DMS 273 treated with DMSO at 0.1 percent for 48 hours (cell line): ENCODE measurements at regions not wholly inside any gene's neighbourhood (a gene's known extent, or its start where the extent isn't known, plus 50 kb on each side); places are given as distances from the start of the nearest gene placed in this dataset.

Source experiments
- DNase-seq: peaks from one replicate; lab custom pipeline; 2025; lab: John Stamatoyannopoulos, UW

DNA sequence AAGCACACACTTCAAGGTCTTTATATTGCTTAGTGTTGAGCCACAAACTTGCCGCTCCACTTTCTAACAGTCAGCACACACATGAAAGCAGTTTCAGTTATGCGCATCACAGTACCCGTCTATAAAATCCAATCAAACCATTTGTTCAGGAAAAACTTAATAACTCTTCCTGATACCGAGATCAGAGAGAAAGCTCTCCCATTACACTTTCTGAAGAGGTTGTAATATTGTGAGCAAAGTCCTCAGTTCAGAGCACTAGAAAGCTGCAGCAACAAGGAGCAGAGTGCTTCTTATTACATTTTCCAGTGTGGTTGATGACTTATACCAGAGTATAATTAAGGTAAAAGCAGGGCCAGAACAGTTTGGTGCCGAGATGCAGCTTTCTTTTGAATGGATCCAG is 102.8 kb upstream of the F3 start:
- DNase-seq, result no peak

DNA sequence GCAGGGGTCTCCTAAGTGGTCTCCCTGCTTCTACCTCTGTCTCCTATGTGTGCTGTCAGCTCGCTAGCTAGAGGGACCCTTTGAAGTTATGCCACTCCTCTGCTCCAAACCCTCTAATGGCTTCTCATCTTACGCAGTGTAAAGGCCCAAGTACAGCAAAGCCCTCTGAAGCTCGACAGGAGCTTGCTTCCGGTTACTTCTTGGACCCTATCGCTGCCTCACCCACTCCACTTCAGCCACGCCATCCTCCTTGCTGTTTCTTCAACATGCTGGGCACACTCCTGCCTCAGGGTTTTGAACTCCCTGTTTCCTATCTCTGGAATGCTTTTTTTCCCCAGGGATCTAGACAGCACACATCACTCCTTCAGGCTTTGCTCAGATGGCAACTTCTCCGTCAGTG is 102.3 kb upstream of the F3 start:
- DNase-seq, result no peak

DNA sequence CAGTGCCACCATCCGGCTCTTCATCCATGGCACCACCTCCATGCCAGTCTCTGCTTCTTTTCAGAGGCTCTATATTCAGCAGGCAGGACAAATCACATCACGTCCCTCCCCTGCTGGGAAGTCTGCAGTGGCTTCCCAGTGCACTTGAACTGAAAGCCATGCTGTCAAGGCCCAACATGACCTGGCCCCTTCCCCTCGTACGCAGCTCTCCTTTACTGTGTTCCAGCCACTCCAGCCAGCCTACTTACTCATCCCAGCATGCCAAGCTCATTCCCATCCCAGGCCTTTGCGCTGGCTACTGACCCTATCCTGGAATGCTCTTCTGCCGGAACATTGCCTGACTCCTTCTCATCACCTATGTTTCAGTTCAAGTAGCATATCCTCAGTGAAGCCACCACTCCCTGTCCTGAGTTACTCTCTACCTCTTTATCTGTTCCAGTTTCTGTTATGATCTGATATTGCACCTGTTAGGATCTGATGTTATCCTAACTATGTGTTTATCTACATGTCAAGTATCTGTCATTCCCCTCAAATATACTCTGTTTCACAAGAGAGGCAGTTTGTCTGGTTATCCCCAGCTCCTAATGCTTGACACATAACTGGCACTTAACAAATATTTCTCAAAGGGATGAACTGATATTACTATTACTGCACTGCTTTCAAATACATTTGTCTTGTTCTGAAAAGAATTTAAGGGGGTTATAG is 101.2 kb upstream of the F3 start:
- no peak for DNase-seq

DNA sequence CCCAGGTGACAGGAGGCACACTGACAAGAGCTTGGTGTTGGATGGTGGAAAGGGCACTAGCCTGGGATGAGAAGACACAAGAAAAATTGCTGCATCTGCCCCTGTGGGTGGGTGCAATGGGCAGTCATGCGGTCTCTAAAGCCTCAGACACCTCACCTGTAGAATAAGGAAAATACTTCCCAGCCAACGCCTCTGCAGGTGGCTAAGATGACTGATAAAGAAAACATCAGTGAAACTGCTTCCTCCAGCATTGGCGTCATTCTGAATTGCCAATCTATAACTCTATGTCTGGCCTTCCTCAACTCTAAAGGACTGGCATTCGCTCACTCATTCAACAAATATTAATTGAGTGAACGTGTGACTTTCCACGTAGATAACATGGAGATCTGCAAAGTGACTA is 100.4 kb upstream of the F3 start:
- no peak for DNase-seq

DNA sequence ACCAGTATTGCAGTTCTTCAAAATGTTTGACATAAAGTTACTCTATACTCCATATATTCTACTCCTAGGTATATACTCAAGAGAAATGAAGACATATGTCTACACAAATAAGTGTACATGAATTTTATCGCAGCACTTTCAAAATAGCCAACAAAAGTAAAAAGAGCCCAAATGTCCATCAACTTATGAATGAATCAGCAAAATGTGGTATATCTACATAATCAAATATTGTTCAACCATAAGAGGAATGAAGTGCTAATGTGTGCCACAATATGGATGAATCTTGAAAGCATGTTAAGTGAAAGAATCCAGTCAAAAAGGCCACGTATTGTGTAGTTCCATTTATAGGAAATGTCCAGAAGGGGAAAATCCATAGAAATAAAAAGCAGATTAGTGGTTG is 98.6 kb upstream of the F3 start:
- no peak for DNase-seq

DNA sequence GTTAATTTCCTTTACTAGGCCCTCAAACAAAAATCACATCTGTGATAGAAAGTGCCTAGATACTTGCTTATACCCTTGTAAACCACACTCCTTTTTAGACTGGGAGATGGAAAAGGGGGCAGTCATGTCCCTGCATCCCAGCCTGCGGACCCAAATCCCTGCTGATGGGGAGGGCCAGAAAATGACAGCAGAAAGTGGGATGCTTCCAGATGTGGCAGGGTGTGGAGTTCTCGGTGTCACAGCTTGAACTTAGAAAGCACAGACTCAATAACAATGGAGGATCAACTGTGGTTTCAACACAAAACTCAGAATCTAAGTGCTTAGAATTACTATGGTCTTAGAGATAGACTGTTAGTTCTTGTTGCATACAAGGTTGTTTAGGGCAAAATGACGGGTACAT is 95.6 kb upstream of the F3 start:
- no peak for DNase-seq

DNA sequence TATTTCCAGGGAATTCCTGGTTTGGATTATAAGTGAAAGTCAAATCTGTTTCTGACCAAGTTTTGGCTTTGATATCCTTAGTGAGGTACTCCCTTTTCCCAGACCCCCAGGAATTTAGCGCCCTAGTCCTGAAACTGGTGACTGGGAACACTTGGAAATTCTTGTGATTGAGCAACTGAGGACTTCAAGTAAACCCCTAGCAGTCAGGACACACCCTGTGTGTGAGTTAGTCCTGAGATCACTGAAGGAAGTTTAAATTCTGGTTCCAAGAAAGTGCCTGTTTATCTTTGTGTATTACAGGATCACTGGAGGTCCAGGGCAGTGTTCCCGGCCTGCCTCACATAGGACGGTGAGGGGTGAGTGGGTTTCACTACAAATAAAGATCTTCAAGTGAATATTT is 95.1 kb upstream of the F3 start:
- DNase-seq, result no peak

DNA sequence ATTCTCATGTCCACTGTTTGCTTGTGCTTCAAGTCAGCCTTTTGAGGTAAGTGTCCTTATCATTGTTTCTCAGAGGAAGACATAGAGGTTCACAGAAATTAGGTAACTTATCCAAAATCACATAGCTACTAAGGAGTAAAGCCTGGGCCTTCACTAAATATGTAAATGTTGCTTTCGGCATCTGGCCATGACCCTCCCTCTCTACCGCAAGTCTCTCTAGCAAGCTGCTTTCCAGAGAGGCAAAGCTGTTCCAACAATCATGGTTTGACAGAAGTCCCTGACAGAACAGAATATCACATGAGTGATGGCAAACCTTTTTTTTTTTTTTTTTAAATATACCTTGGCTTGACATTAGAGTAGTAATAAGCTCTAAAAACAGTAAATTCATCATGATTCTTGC is 94.5 kb upstream of the F3 start:
- peak; percentile 14 for DNase-seq

DNA sequence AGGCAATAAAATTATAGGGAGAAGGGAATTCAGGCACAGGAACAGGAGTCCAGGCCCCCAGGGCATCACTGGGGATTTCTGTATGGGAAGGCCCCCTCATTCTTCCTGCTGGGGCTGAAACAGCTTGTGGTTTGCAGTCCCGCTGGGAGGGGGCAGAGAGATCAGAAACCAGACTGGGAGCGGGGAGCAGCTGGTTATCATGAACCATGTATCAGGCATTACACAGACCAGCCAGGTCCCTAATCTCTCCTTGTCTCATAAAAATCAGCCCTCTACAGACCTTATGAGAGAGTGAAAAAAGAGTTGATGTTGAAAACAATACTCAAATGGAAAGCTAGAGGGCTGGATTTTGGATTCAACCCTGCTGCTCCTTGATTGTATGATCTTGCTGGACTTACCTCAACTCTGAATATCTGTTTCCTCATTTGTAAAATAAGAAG is 93.4 kb upstream of the F3 start:
- peak; percentile 94 for DNase-seq

DNA sequence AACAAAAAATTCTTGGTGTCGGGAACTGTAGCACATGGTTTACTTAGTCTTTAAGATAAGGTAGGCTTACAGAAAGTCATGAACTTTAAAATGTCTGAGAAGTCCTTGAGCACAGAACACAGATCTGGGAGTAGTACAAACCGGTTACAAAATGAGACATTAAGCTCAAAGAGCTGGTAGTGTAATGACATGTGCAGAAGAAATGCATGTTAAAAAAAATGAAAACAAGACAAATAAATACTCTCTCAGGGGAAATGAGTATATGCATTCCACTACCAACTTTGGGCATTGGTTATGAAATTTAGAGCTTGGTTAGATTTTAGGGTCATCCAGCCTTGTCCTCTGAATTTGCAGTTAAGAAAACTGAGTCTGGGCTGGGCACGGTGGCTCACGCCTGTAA is 91.5 kb upstream of the F3 start:
- no peak for DNase-seq

DNA sequence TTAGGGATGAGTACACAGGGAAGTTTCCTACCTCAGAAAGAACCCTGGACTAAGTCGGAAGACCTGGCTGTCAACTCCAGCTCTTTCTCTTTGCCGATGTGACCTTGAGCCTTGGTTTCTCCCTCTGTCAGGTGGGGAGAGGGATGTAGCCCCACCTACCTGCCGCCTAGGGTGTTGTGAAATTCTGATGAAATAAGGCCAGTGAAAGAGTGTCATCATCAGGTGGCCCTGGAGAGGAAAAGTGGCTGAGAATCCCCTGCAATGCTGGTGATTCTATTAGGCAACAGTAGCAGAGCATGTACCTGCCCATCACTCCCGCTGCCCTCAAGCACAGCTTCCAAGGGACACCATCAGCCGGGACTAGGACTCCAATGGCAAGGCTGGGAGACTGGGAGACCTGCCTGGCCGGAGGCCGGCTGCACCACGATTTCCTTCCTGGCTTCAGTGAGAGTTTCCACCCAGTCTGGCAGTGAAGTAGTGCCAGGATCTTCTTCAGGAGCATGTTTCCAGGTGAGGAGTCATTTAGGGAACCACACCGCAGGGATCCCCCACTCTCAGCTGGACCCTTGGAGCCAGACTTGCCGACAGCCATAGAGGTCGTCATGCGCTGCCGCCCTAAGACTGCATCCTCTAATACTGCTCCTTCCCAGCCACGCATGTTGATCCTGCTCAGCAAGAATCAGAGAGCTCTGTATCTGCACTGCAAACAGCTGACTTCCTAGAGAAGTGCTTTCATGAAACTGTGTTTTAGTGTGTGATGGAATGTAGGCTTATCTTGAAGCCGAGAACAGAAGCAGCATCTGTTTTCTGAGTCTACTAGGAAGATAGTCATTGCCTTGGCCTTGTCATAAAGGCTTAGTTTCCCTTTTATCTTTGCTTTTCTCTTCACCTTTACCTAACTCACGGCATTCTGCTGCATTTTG is 88.0 kb upstream of the F3 start:
- no peak for DNase-seq

DNA sequence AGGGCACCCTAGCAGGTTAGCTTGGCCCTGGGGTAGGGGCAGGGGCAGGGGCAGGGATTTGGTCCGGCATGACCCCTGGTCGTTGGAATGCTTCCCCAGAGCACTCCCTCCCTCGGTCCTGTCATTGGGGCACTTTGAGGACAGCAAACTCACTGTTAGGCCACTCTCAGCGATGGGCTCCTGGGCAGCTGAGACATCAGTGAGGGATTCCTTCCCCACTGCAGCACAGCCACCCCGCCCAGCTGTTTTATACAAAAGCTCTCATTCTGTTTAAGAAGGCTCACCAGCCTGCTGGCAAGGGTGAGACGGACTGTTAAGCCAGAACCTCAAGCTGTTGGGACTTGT is 86.9 kb upstream of the F3 start:
- DNase-seq, result no peak

DNA sequence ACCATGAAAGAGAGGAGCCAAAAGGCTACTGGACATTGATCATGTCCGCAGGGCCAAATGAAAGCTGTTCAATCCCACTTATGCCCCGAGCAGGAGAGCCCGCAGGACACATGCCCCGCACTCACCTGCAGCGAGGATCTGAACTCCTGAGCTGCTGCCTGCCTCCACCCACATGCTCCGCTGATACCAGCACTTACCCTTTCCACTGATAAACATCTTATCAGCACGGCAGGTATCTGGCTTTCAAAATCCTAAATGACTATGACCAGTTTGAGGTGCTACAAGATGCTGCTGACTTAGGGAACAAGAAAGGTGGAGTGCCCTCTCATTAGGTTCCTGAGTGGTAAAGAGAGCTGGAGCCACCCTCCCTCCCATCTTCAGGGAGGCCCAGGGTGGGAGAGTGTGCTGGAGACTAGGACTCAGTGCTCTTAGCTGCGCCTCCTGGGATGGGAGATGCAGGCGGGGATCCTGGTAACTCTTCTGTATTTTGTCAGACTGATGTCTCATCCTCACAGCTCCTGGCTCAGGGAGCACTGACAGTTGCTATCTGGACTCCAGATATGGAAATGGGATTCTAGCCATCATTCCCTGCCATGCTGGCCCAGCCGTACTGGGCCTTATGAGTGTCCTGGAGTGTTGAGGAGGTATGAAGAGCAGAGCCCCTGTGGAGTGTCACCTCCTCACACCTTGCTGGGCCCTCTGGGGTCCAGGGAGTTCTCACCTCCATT is 86.4 kb upstream of the F3 start:
- no peak for DNase-seq

DNA sequence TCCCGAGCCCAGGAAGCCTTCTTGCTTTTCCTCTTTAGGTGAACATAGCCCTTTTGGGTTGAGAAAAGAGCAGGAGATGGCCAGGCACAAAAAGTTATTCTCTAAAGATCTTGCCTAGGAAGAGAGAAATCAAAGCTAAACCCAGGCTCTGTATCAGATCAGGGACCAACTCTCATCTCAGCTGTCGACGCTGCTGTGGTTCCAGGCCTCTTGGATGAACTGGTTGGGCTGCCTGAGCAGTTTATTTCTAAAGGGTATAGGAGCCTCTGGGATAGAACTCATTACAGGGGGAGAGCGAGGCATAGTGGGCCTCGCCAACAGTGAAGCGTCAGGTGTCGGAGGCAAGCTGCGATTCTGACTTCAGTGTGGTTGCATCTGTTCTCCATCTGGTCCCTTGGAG is 82.6 kb upstream of the F3 start:
- DNase-seq, result no peak

DNA sequence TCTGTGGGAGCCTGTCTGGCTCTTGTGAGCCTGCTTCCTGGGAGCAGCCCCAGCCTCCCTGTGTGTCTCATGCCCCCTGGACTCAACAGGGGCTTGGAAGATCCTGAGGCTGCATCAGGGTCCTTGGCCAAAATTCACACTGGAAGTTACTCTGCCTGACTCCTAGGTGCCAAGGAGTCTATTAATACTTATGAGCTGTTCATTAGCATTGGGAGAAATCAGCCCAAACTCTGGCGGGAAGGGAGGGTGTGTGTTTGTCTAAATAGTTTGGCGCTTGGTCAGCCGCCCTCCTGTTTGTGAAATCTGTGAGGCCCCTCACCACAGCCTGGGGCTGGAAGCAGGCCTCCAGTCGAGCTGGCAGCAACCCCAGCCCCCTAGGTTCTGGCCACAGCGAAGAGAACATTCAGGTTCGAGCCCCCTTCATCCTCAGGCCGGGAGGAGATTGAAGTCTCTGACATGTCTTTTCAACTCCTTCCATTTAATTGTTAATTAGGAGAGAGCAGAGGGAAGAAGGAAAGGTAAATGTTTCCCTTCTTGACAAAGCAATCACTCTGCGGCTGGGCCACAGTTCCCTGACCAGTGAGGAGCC is 82.1 kb upstream of the F3 start:
- DNase-seq, result no peak

DNA sequence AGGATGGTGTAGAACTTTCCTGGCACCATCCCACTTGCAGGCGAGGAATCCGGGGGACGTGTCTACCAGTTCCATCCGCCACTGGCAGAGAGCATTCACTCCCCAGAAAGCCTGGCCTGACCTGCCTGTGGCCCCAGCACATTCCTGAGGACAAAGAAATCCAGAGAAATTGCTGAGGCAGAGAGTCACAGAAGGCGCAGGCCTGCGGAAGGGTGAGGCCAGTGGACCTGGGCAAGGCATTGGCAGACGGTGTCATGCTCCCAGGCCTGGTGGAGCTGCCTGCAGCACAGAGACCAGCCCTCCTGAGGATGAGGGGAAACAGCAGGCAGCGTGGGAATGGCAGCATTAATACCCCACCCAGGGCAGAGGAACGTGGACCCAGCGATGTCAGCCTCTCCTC is 81.2 kb upstream of the F3 start:
- DNase-seq, result no peak

DNA sequence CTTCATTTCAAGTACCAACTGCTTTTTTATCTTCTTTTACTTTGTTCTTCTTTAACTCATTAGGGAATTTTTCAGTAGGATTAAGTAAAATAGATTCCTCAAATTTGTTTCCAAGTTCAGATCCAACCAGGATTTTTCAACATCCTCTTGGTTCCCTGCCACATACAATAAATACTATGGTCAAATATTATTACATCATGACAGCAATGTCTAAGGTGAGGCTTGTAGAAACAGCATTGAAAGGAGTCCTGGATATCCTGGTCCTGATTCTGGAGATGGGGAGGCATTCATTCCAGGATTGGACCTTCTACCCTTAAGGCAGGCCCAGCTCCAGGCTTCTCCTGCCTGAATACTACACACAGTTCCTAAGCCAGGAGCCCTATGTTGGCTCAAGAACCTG is 80.2 kb upstream of the F3 start:
- no peak for DNase-seq

DNA sequence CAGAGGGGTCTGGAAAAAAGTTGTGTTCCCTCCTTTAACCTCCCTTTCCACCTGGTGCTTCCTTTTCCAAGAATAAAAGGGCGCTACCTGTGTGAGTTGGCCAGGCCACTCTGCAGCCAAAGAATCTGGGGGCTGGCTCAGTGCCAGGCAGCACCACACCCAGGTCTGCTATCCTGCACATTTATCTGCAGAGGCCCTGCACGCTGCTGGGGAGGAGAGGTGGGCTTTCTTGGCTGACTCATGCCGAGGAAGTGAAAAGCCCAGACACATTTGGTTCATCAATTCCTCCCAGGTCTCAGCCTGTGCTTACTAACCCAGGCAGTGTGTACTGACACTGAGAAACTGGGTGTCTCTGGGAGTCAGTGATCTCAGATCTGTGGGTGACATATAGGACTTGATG is 79.8 kb upstream of the F3 start:
- DNase-seq, result no peak

DNA sequence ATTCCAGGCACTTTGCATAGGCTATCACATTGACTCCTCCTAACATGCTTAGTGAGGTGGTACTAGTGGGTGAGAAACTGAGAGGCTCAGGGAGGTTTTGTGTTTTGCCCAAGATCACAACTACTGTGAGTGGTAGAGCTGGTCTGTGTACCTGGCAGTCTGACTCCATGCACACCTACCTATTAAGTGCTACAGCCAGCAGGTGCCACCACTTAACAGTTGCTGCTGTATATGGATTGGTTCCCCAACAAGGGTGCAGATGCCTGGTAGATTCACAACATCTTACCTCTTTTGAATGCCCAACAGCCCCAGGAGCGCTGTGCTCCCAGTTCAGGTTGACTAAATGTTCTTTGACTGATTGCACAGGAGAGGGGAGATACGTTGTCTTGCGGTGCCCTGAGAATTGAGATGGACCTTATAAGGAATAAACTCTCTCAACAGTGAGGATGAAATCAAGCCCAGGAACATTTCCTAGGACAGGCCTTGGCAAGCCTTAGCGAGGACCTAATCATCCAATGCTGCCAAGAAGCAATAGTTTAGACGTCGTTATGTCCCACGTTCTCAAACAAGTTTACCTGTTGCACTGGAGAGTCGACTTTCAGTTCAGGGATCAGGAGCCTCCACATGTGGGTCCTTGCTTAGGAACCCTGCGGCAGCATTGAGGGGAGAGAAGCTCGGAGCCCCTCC is 78.9 kb upstream of the F3 start:
- DNase-seq, result no peak

DNA sequence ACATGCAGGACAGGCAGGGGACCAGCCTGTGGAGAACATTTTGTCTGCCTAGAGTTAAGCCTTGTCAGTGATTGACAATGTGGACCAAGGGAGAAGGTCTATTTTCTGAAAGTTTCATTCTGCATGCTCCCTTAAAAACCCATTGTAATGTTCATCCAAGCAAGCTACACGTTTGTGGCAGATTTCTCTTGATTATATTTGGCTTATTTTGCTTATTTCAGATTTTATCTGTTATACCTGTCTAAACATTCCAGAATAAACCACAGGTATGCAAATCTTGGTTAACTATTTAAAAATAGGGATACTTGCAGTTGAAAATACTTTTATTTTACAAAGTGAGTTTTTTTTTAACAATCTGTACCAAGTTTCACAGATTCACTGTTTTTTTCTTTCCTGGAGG is 78.2 kb upstream of the F3 start:
- DNase-seq, result no peak

DNA sequence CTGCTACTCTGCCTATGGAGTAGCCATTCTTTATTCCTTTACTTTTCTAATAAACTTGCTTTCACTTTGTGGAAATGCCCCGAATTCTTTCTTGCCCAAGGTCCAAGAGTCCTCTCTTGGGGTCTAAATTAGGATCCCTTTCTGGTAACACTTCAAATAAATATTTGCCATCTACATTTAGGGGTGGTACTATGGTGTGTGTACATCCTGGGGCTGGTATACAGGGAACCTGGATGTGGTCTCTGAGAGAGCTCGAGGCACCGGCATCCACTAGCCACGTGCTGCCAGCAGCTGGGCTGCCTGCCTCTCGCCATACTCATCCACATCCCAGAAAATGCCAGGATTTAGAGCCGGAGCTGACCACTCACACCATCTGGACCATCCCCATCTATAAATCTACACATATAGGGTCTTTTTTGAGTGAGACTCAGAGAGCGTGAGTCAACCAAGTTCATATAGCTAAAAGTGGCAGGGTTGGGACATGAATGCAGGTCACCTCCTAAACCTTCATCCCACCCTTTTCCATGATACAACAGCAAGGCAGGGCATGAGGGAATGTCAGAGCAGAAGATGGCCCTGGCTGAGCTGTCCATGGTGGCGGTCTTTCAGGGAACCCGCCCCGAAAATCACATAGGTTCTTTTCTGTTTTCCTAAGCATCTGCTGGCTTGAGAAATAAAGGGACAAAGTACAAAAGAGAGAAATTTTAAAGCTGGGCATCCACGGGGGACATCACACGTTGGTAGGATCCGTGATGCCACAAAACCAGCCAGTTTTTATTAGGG is 76.6 kb upstream of the F3 start:
- DNase-seq, result no peak
